MM.1S (cell line): ENCODE measurements at regions not wholly inside any gene's neighbourhood (a gene's known extent, or its start where the extent isn't known, plus 50 kb on each side); places are given as distances from the start of the nearest gene placed in this dataset.

Experiments used
- DNase-seq: peaks from one replicate; pipeline ENCODE4 v3.0.0-alpha.2; 2015
- H2AFZ ChIP-seq: fragments of 300-600 bp; sonication (generic); 2 replicates; pipeline ENCODE4 v1.6.0; 2016; ENCODE audit warnings: antibody characterized with exemption, low read length
- H3F3A ChIP-seq: fragments of 300-600 bp; sonication (generic); 2 replicates; pipeline ENCODE4 v1.6.1; 2016; ENCODE audit warnings: mild to moderate bottlenecking, antibody characterized with exemption, low read length, moderate library complexity, mixed read lengths; ENCODE audit not compliant: insufficient read depth
- H3K27ac ChIP-seq: fragments of 300-600 bp; sonication (generic); 2 replicates; pipeline ENCODE4 v1.5.1; 2016; ENCODE audit warnings: mild to moderate bottlenecking, low read length
- H3K27me3 ChIP-seq: fragments of 300-600 bp; sonication (generic); replicated peaks from 2 replicates; pipeline ENCODE4 v1.6.0; 2016; ENCODE audit warnings: low read length; ENCODE audit not compliant: insufficient read depth
- H3K36me3 ChIP-seq: fragments of 300-600 bp; sonication (generic); replicated peaks from 2 replicates; pipeline ENCODE4 v1.6.1; 2016; ENCODE audit warnings: mild to moderate bottlenecking, low read length, mixed read lengths; ENCODE audit not compliant: insufficient read depth
- H3K4me1 ChIP-seq: fragments of 300-600 bp; sonication (generic); 2 replicates; pipeline ENCODE4 v1.6.1; 2016; ENCODE audit warnings: low read length, mixed read lengths
- H3K4me2 ChIP-seq: fragments of 300-600 bp; sonication (generic); 2 replicates; pipeline ENCODE4 v1.6.0; 2016; ENCODE audit warnings: low read depth, low read length
- H3K4me3 ChIP-seq: fragments of 300-600 bp; sonication (generic); 2 replicates; pipeline ENCODE4 v1.5.1; 2016; ENCODE audit warnings: low read length, mixed read lengths
- H3K79me2 ChIP-seq: fragments of 300-600 bp; sonication (generic); 2 replicates; pipeline ENCODE4 v1.6.1; 2016; ENCODE audit warnings: mixed run types, low read length, mixed read lengths
- H3K9ac ChIP-seq: fragments of 300-600 bp; sonication (generic); 2 replicates; pipeline ENCODE4 v1.6.1; 2016; ENCODE audit warnings: low read length, mixed read lengths
- H3K9me2 ChIP-seq: fragments of 300-600 bp; sonication (generic); replicated peaks from 2 replicates; pipeline ENCODE4 v1.6.1; 2016; ENCODE audit warnings: mild to moderate bottlenecking, low read length, mixed read lengths; ENCODE audit not compliant: insufficient read depth
- H3K9me3 ChIP-seq: fragments of 300-600 bp; sonication (generic); replicated peaks from 2 replicates; pipeline ENCODE4 v1.6.1; 2016; ENCODE audit warnings: mild to moderate bottlenecking, low read length, mixed read lengths; ENCODE audit not compliant: insufficient read depth
- H4K20me1 ChIP-seq: fragments of 300-600 bp; sonication (generic); 2 replicates; pipeline ENCODE4 v1.6.1; 2016; ENCODE audit warnings: mild to moderate bottlenecking, low read length, moderate library complexity, mixed read lengths; ENCODE audit not compliant: insufficient read depth
- CTCF ChIP-seq: fragments of 300-600 bp; sonication (generic); IDR thresholded peaks from 2 replicates; pipeline ENCODE4 v1.5.1; 2016; ENCODE audit warnings: antibody characterized with exemption, low read length, mixed read lengths
- EZH2 ChIP-seq: fragments of 300-600 bp; sonication (generic); optimal IDR thresholded peaks from 2 replicates; pipeline ENCODE3; 2017; ENCODE audit warnings: low read depth, mild to moderate bottlenecking, antibody characterized with exemption, low read length, mixed read lengths
- EZH2phosphoT487 ChIP-seq: fragments of 300-600 bp; sonication (generic); IDR thresholded peaks from 2 replicates; pipeline ENCODE4 v1.6.1; 2018; ENCODE audit warnings: antibody characterized with exemption, low read length

GRCh38 chr11:116302756-116303155 lies 470.0 kb downstream of the BUD13 start:
- Histone ChIP-seq H3K27ac (no peak overlapping the region), H3K9me3 (no peaks in the 10 kb centered on the region), H3K27me3 (no peaks in the 10 kb centered on the region), H3F3A (no peaks in the 10 kb centered on the region), H3K9ac (no peak overlapping the region), H3K9me2 (no peaks in the 10 kb centered on the region), H3K4me1 (no peaks in the 10 kb centered on the region), H4K20me1 (no peaks in the 10 kb centered on the region), H3K4me3 (no peak overlapping the region), H3K79me2 (no peaks in the 10 kb centered on the region), H3K4me2 (no peak overlapping the region), H3K36me3 (no peaks in the 10 kb centered on the region), H2AFZ (no peak overlapping the region)
- no peak for DNase-seq
- TF ChIP-seq EZH2 (no peak), CTCF (no peak), EZH2phosphoT487 (no peak)

GRCh38 chr11:116301141-116301540 lies 471.6 kb downstream of the BUD13 start:
- Histone ChIP-seq H3K36me3 (no peaks in the 10 kb centered on the region), H3K27ac (no peak overlapping the region), H3K9ac (no peak overlapping the region), H3K9me2 (no peaks in the 10 kb centered on the region), H2AFZ (no peak overlapping the region), H3K4me1 (no peaks in the 10 kb centered on the region), H4K20me1 (no peaks in the 10 kb centered on the region), H3K4me2 (no peak overlapping the region), H3K27me3 (no peaks in the 10 kb centered on the region), H3K4me3 (no peak overlapping the region), H3K79me2 (no peaks in the 10 kb centered on the region), H3F3A (no peaks in the 10 kb centered on the region), H3K9me3 (no peaks in the 10 kb centered on the region)
- DNase-seq = no peak
- TF ChIP-seq EZH2 (no peak), EZH2phosphoT487 (no peak), CTCF (no peak)

GRCh38 chr11:116300232-116300631 lies 472.6 kb downstream of the BUD13 start:
- H3K9ac ChIP-seq = no peak overlapping the region
- DNase-seq = no peak
- no peaks in the 10 kb centered on the region for H3K27me3 ChIP-seq
- H2AFZ ChIP-seq = no peak overlapping the region
- H3K9me2 ChIP-seq = no peaks in the 10 kb centered on the region
- H3K4me1 ChIP-seq = no peaks in the 10 kb centered on the region
- no peaks in the 10 kb centered on the region for H3F3A ChIP-seq
- no peak overlapping the region for H3K27ac ChIP-seq
- H3K9me3 ChIP-seq = no peaks in the 10 kb centered on the region
- no peaks in the 10 kb centered on the region for H3K79me2 ChIP-seq
- H4K20me1 ChIP-seq = no peaks in the 10 kb centered on the region
- no peak overlapping the region for H3K4me2 ChIP-seq
- H3K36me3 ChIP-seq = no peaks in the 10 kb centered on the region
- TF ChIP-seq EZH2phosphoT487 (no peak), EZH2 (no peak), CTCF (no peak)
- no peak overlapping the region for H3K4me3 ChIP-seq
